ENCODE measurements at regions not wholly inside any gene's neighbourhood (a gene's known extent, or its start where the extent isn't known, plus 50 kb on each side); places are given as distances from the start of the nearest gene placed in this dataset.

DNA sequence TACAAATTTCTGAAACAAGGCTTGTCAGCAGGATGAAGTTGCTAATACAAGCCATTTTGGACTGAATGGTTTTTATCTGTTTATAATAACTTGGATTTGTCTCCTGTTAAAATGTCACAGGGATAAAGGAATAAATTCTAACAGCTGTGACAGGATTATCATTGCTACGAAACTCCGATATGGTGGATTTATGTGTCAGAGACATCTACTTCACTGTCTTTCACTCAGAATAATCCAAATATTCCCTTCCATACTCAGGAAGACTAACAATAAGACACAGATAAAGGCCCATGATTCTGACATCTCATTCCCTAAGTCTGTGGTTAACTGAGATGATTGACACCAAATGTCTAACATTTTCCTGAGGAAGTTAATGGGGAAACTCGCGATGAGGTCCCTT lies 529.8 kb upstream of the GOT2 start:
- no peaks in the 10 kb centered on the region for H3K27me3 ChIP-seq (ENCODE audit: control insufficient read depth, insufficient read depth, low read length, poor library complexity, severe bottlenecking)
- no peak overlapping the region for H3K4me3 ChIP-seq (ENCODE audit: insufficient read depth, low read depth, low read length)
- no peak overlapping the region for H3K27ac ChIP-seq (ENCODE audit: insufficient read depth, low read depth, low read length, poor library complexity, severe bottlenecking)
- no peaks in the 10 kb centered on the region for H3K4me1 ChIP-seq (ENCODE audit: control insufficient read depth, insufficient read depth, low read length)
- H3K36me3 ChIP-seq (ENCODE audit: control insufficient read depth, insufficient read depth, low read length) = no peaks in the 10 kb centered on the region
- no peaks in the 10 kb centered on the region for H3K9me3 ChIP-seq (ENCODE audit: control insufficient read depth, low read length)
- 89 to 95% methylated on average over 4 of the region's 4 CpGs for WGBS, 2 experiments

DNA sequence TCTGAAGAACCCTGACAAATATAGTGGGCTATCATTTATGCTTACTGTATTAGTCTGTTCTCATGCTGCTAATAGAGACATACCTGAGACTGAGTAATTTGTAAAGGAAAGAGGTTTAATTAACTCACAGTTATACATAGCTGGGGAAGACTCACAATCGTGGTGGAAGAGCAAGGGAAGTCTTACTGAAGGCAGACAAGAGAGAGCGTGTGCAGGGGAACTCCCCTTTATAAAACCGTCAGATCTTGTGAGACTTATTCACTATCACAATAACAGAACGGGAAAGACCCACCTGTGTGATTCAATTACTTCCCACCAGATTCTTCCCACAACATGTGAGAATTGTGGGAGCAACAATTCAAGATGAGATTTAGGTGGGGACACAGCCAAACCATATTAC lies 526.8 kb upstream of the GOT2 start:
- Histone ChIP-seq H3K27me3 (ENCODE audit: control insufficient read depth, insufficient read depth, low read length, poor library complexity, severe bottlenecking) (no peaks in the 10 kb centered on the region), H3K4me1 (ENCODE audit: control insufficient read depth, insufficient read depth, low read length) (no peaks in the 10 kb centered on the region), H3K27ac (ENCODE audit: insufficient read depth, low read depth, low read length, poor library complexity, severe bottlenecking) (no peak overlapping the region), H3K4me3 (ENCODE audit: insufficient read depth, low read depth, low read length) (no peak overlapping the region), H3K36me3 (ENCODE audit: control insufficient read depth, insufficient read depth, low read length) (no peaks in the 10 kb centered on the region), H3K9me3 (ENCODE audit: control insufficient read depth, low read length) (no peaks in the 10 kb centered on the region)
- 85 to 92% methylated on average over 4 of the region's 4 CpGs for WGBS, 2 experiments

DNA sequence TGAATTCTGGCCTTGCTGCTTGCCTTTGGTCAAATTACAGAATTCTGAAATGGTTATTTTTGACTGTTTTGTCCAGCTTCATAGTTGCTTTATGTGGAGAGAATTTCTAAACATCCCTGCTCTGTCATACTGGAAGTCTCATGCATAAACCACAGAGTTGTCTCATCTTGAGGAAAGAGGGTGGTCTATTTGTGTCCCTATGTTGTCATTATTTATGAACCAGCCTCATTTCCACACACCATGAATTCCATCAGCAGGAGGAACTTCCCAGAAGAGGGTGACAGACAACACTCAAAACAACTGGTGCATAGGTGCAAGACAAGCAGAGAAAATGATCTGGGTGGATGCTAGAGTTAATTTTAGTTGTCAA lies 525.8 kb upstream of the GOT2 start:
- H3K36me3 ChIP-seq (ENCODE audit: control insufficient read depth, insufficient read depth, low read length) = no peaks in the 10 kb centered on the region
- no peak overlapping the region for H3K4me3 ChIP-seq (ENCODE audit: insufficient read depth, low read depth, low read length)
- H3K4me1 ChIP-seq (ENCODE audit: control insufficient read depth, insufficient read depth, low read length) = no peaks in the 10 kb centered on the region
- no peaks in the 10 kb centered on the region for H3K9me3 ChIP-seq (ENCODE audit: control insufficient read depth, low read length)
- no peak overlapping the region for H3K27ac ChIP-seq (ENCODE audit: insufficient read depth, low read depth, low read length, poor library complexity, severe bottlenecking)
- H3K27me3 ChIP-seq (ENCODE audit: control insufficient read depth, insufficient read depth, low read length, poor library complexity, severe bottlenecking) = no peaks in the 10 kb centered on the region

DNA sequence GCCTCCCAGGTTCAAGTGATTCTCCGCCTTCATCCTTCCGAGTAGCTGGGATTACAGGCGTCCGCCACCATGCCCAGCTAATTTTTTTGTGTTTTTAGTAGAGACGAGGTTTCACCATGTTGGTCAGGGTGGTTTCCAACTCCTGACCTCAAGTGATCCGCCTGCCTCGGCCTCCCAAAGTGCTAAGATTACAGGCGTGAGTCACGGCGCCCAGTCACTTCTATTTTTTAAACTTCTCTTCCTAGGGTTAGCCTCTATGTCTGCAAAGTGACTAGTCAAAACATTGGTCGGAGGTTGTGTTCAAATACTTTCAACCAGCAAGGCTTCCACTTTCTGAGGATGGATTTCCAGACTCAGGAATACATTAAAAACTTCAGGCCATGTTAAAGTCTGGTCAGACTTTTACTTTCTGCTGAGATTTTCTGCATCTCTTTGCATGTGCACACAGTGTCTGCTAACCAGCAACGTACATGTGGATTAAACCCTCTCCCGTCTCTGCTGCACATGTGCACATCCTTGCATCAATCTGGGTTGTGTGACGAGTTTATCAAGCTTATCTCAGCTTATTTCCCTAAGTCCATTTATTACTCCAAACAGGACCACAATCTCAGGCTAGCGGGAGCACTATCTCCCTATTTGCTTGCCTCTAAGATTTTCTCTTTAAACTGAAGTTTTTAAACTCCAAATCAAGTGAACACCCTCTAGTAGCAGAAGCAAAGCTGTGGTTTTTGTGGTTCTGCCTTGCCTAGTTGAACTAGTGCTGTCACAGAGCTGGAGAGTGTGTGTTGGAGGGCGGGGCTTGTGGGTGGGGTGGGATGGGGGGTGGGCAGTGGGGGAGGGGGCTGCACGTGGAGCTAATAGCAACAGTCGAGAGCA lies 525.2 kb upstream of the GOT2 start:
- Histone ChIP-seq H3K36me3 (ENCODE audit: control insufficient read depth, insufficient read depth, low read length) (no peaks in the 10 kb centered on the region), H3K9me3 (ENCODE audit: control insufficient read depth, low read length) (no peaks in the 10 kb centered on the region), H3K27me3 (ENCODE audit: control insufficient read depth, insufficient read depth, low read length, poor library complexity, severe bottlenecking) (no peaks in the 10 kb centered on the region), H3K4me1 (ENCODE audit: control insufficient read depth, insufficient read depth, low read length) (no peaks in the 10 kb centered on the region), H3K4me3 (ENCODE audit: insufficient read depth, low read depth, low read length) (no peak overlapping the region), H3K27ac (ENCODE audit: insufficient read depth, low read depth, low read length, poor library complexity, severe bottlenecking) (no peak overlapping the region)
- WGBS, 2 experiments = 92 to 94% methylated on average over 18 of the region's 18 CpGs

DNA sequence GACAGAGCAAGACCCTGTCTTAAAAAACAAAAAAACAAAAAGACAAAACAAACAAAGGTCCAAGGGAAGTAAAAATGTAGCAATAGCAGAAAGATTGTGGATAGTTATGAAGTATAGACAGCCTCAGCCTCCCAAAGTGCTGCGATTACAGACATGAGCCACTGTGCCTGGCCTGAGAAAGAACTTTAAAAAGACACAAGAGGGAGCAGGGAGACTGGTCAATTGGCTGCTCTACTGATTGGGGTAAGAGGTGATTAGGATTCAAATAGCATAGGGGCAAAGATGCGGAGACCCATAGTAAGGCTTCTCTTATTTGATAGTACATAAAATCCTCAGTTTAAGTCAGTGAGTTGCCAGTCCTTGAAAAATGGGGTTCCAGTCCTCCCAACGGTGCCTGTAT lies 518.2 kb upstream of the GOT2 start:
- WGBS, 2 experiments = 90 to 94% methylated on average over 3 of the region's 3 CpGs
- Histone ChIP-seq H3K27ac (ENCODE audit: insufficient read depth, low read depth, low read length, poor library complexity, severe bottlenecking) (no peak overlapping the region), H3K4me3 (ENCODE audit: insufficient read depth, low read depth, low read length) (no peak overlapping the region), H3K9me3 (ENCODE audit: control insufficient read depth, low read length) (no peaks in the 10 kb centered on the region), H3K36me3 (ENCODE audit: control insufficient read depth, insufficient read depth, low read length) (no peaks in the 10 kb centered on the region), H3K4me1 (ENCODE audit: control insufficient read depth, insufficient read depth, low read length) (no peaks in the 10 kb centered on the region), H3K27me3 (ENCODE audit: control insufficient read depth, insufficient read depth, low read length, poor library complexity, severe bottlenecking) (no peaks in the 10 kb centered on the region)

DNA sequence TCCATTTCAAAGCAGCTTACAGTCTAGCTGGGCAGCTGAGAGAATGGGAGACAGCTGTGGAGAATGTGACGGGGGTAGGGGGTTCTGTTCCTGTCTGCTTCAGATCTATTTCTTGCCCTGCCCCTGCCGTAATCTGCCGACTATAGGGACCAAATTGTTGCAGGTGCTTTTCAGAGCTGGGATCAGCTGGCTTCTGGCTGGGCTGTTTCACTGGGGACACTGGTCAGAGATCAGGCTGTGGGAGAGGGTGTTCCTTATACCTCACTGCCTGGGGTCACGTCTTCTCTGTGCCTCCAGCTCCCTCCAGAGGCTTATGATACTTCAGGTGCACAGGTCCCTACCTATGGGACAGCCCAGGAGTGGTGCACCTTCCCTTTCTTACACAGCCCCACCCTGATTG lies 514.9 kb upstream of the GOT2 start:
- H3K9me3 ChIP-seq (ENCODE audit: control insufficient read depth, low read length) = no peaks in the 10 kb centered on the region
- no peaks in the 10 kb centered on the region for H3K27me3 ChIP-seq (ENCODE audit: control insufficient read depth, insufficient read depth, low read length, poor library complexity, severe bottlenecking)
- H3K36me3 ChIP-seq (ENCODE audit: control insufficient read depth, insufficient read depth, low read length) = no peaks in the 10 kb centered on the region
- H3K4me3 ChIP-seq (ENCODE audit: insufficient read depth, low read depth, low read length) = no peak overlapping the region
- H3K4me1 ChIP-seq (ENCODE audit: control insufficient read depth, insufficient read depth, low read length) = no peaks in the 10 kb centered on the region
- H3K27ac ChIP-seq (ENCODE audit: insufficient read depth, low read depth, low read length, poor library complexity, severe bottlenecking) = no peak overlapping the region
- WGBS, 2 experiments = 35 to 41% methylated on average over 4 of the region's 4 CpGs

DNA sequence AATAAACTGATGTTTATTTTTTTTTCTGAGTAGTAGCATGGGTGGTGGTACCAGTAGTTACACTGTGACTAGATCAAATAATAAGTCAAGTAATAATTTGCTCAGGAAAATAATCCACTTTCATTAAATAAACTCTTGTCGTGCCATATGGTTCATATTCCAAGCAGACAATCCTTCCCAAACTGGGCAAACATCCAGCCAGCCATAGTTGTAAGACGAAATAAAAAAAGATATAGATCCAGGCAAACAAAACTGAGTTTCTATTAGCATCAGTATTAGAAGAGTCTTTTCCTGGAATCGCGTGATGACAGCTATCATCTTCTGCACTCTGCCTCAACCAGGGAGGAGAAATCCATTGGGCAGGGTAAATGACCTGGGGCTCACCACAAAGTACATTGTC lies 508.4 kb upstream of the GOT2 start:
- Histone ChIP-seq H3K9me3 (ENCODE audit: control insufficient read depth, low read length) (no peaks in the 10 kb centered on the region), H3K4me1 (ENCODE audit: control insufficient read depth, insufficient read depth, low read length) (no peaks in the 10 kb centered on the region), H3K36me3 (ENCODE audit: control insufficient read depth, insufficient read depth, low read length) (no peaks in the 10 kb centered on the region), H3K27me3 (ENCODE audit: control insufficient read depth, insufficient read depth, low read length, poor library complexity, severe bottlenecking) (no peaks in the 10 kb centered on the region), H3K27ac (ENCODE audit: insufficient read depth, low read depth, low read length, poor library complexity, severe bottlenecking) (no peak overlapping the region), H3K4me3 (ENCODE audit: insufficient read depth, low read depth, low read length) (no peak overlapping the region)
- WGBS, 2 experiments = 95 to 97% methylated on average over 4 of the region's 4 CpGs

DNA sequence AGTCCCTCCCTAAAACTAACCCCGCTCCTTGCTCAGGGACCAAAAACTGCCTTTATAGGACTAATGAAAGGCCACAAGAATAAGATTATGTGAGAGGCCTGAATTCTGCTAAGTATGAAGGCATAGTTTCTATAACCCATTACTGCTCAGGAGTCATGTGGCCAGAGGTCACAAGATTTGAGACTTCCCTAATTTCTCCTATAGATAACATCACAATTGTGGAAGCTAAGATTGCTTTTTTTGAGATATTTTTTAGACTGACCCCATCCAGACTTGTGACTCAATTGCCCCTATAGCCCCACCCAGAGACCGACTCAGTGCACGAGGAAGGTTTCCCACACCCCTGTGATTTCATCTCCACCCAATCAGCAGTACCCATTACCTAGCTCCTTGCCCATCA lies 504.1 kb upstream of the GOT2 start:
- Histone ChIP-seq H3K27ac (ENCODE audit: insufficient read depth, low read depth, low read length, poor library complexity, severe bottlenecking) (no peak overlapping the region), H3K27me3 (ENCODE audit: control insufficient read depth, insufficient read depth, low read length, poor library complexity, severe bottlenecking) (no peaks in the 10 kb centered on the region), H3K4me1 (ENCODE audit: control insufficient read depth, insufficient read depth, low read length) (no peaks in the 10 kb centered on the region), H3K9me3 (ENCODE audit: control insufficient read depth, low read length) (no peaks in the 10 kb centered on the region), H3K36me3 (ENCODE audit: control insufficient read depth, insufficient read depth, low read length) (no peaks in the 10 kb centered on the region), H3K4me3 (ENCODE audit: insufficient read depth, low read depth, low read length) (no peak overlapping the region)
- 96% methylated on average over 2 to 3 of the region's 3 CpGs for WGBS, 2 experiments

DNA sequence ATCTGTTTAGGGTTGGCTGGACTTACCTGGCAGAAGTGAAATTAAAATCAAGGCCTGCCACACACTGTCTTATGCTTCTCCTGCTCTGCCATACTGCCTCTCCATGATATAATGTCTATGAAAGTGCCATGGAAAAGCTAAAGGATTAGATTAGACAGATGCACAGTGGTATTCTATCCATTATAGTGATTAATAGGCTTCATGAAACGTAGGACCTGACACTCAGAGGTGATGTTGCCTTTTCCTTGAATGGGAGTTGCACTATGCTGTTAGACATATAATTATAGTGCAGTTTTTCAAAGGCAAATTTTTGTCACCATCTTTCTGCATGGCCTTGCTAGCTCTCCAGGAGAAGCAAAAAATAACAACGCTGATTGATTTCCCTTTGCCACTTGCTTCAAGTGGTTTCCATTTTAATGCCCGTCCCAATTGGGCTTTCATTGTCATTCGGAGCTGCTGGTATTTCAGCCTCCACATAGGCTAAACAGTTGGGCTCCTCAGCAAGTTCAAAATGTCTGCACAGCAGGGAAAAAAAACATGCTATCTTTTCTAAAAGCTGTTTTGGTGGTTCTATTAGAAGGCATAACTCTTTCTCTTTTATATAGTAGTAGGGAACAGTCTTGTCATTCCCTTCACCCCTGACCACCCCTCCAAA lies 502.8 kb upstream of the GOT2 start:
- 50 to 58% methylated on average over 4 of the region's 4 CpGs for WGBS, 2 experiments

DNA sequence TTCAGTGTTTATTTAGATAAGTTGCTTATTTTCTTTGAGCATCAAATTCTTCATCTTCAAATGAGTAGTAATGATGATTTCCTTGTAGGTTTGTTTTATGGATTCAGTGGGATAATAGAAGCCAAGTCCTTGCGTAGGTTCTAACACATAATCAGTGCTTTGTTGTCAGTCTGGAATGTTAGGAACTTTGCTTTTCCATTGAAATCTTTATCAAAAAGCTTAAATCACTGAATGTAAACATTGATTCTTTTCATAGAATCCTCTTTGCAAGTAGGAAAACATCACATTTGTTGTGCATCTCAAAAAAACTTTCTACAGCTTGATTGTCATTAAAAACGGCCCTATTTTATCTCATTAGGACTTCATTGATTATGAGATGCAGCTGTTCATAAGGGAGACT lies 490.3 kb upstream of the GOT2 start:
- Histone ChIP-seq H3K27ac (ENCODE audit: insufficient read depth, low read depth, low read length, poor library complexity, severe bottlenecking) (no peak overlapping the region), H3K4me1 (ENCODE audit: control insufficient read depth, insufficient read depth, low read length) (no peaks in the 10 kb centered on the region), H3K9me3 (ENCODE audit: control insufficient read depth, low read length) (no peaks in the 10 kb centered on the region), H3K4me3 (ENCODE audit: insufficient read depth, low read depth, low read length) (no peak overlapping the region), H3K36me3 (ENCODE audit: control insufficient read depth, insufficient read depth, low read length) (no peaks in the 10 kb centered on the region), H3K27me3 (ENCODE audit: control insufficient read depth, insufficient read depth, low read length, poor library complexity, severe bottlenecking) (no peaks in the 10 kb centered on the region)
- WGBS, 2 experiments = 66 to 75% methylated on average over 2 of the region's 2 CpGs

More for the DNA sequence above, 502.8 kb upstream of the GOT2 start:
- Histone ChIP-seq H3K4me3 (ENCODE audit: insufficient read depth, low read depth, low read length) (no peak overlapping the region), H3K9me3 (ENCODE audit: control insufficient read depth, low read length) (no peaks in the 10 kb centered on the region), H3K4me1 (ENCODE audit: control insufficient read depth, insufficient read depth, low read length) (no peaks in the 10 kb centered on the region), H3K36me3 (ENCODE audit: control insufficient read depth, insufficient read depth, low read length) (no peaks in the 10 kb centered on the region), H3K27ac (ENCODE audit: insufficient read depth, low read depth, low read length, poor library complexity, severe bottlenecking) (no peak overlapping the region), H3K27me3 (ENCODE audit: control insufficient read depth, insufficient read depth, low read length, poor library complexity, severe bottlenecking) (no peaks in the 10 kb centered on the region)
